IMR-90 (cell line): ENCODE measurements at regions not wholly inside any gene's neighbourhood (a gene's known extent, or its start where the extent isn't known, plus 50 kb on each side); places are given as distances from the start of the nearest gene placed in this dataset.

ENCODE experiments used
- ATAC-seq: fragments of 200-7000 bp; cut with Tn5 transposase; 2 replicates; pipeline ENCODE4 v1.9.1; 2020; ENCODE audit warnings: low read depth, mild to moderate bottlenecking, moderate library complexity
- BruUV-seq: library from RNA; stranded (reverse); fragments of 400-500 nt; replicated peaks from 2 replicates; lab custom pipeline; 2021; lab: Mats Ljungman, UMichigan
- CTCF ChIA-PET: fragments of 300-600 bp; formaldehyde crosslinking; extraction: SDS; loops from one replicate; lab custom pipeline; 2021; ENCODE audit warnings: antibody characterized with exemption; lab: Yijun Ruan, JAX
- POLR2A ChIA-PET: fragments of 300-600 bp; sonication (Branson Sonifier 250); formaldehyde crosslinking; loops from one replicate; lab custom pipeline; 2022; ENCODE audit warnings: antibody characterized with exemption; ENCODE audit not compliant: unreplicated experiment; lab: Charles Lee
- DNase-seq: peaks from one replicate; pipeline ENCODE4 v3.0.0; 2013
- H2AFZ ChIP-seq: replicated peaks from 2 replicates; pipeline ENCODE3; 2013; ENCODE audit warnings: low read length, mild to moderate bottlenecking; ENCODE audit not compliant: poor library complexity
- H2AK5ac ChIP-seq: 2 replicates; pipeline ENCODE4 v1.6.1; 2013; ENCODE audit warnings: low read depth, low read length, inconsistent platforms
- H2AK9ac ChIP-seq: replicated peaks from 2 replicates; pipeline ENCODE3; 2013; ENCODE audit warnings: mild to moderate bottlenecking, low read depth, low read length, moderate library complexity; ENCODE audit not compliant: poor library complexity
- H2BK120ac ChIP-seq: 2 replicates; pipeline ENCODE4 v1.6.1; 2013; ENCODE audit warnings: low read depth, low read length, inconsistent platforms
- H2BK15ac ChIP-seq: 3 replicates; pipeline ENCODE4 v1.6.1; 2013; ENCODE audit warnings: low read depth, low read length, inconsistent platforms
- H2BK20ac ChIP-seq: 2 replicates; pipeline ENCODE4 v1.6.1; 2013; ENCODE audit warnings: low read depth, mild to moderate bottlenecking, inconsistent platforms, low read length, moderate library complexity
- H2BK5ac ChIP-seq: 2 replicates; pipeline ENCODE4 v1.6.1; 2013; ENCODE audit warnings: mild to moderate bottlenecking, low read depth, low read length, inconsistent platforms; ENCODE audit not compliant: poor library complexity, severe bottlenecking
- H3K14ac ChIP-seq: replicated peaks from 2 replicates; pipeline ENCODE4 v1.6.1; 2013; ENCODE audit warnings: low read depth, low read length, inconsistent platforms
- H3K18ac ChIP-seq: 2 replicates; pipeline ENCODE4 v1.6.1; 2013; ENCODE audit warnings: low read depth, low read length, control low read depth
- H3K23ac ChIP-seq: 2 replicates; pipeline ENCODE4 v1.6.1; 2013; ENCODE audit warnings: low read depth, low read length, inconsistent platforms
- H3K27ac ChIP-seq: 2 replicates; pipeline ENCODE4 v1.5.1; 2013; ENCODE audit warnings: mild to moderate bottlenecking, control low read depth, low read length; ENCODE audit not compliant: insufficient read depth
- H3K27me3 ChIP-seq: 2 replicates; pipeline ENCODE4 v1.6.1; 2013; ENCODE audit warnings: low read length; ENCODE audit not compliant: control insufficient read depth, insufficient read depth
- H3K36me3 ChIP-seq: 2 replicates; pipeline ENCODE4 v1.6.1; 2013; ENCODE audit warnings: low read length, mixed read lengths; ENCODE audit not compliant: control insufficient read depth, insufficient read depth
- H3K4ac ChIP-seq: 2 replicates; pipeline ENCODE4 v1.6.1; 2013; ENCODE audit warnings: low read depth, low read length, inconsistent platforms
- H3K4me1 ChIP-seq: 2 replicates; pipeline ENCODE4 v1.6.1; 2013; ENCODE audit warnings: low read length, mixed read lengths; ENCODE audit not compliant: control insufficient read depth, insufficient read depth
- H3K4me2 ChIP-seq: 2 replicates; pipeline ENCODE4 v1.6.1; 2013; ENCODE audit warnings: low read depth, mild to moderate bottlenecking, control low read depth, low read length, moderate library complexity
- H3K4me3 ChIP-seq: 2 replicates; pipeline ENCODE4 v1.5.1; 2013; ENCODE audit warnings: low read depth, mild to moderate bottlenecking, control low read depth, low read length, moderate library complexity; ENCODE audit not compliant: insufficient read depth
- H3K56ac ChIP-seq: 2 replicates; pipeline ENCODE4 v1.6.1; 2013; ENCODE audit warnings: low read length, inconsistent platforms; ENCODE audit not compliant: insufficient read depth; ENCODE audit errors: extremely low read depth
- H3K79me1 ChIP-seq, 2 experiments: 2 replicates each; pipeline ENCODE4 v1.6.1; 2013; ENCODE audit warnings: low read length in 2 of 2, inconsistent platforms in 1 of 2, low read depth in 1 of 2
- H3K9ac ChIP-seq: 2 replicates; pipeline ENCODE4 v1.6.1; 2013; ENCODE audit warnings: low read depth, low read length, control low read depth
- H3K9me1 ChIP-seq: 2 replicates; pipeline ENCODE4 v1.6.1; 2013; ENCODE audit warnings: low read length, inconsistent platforms; ENCODE audit not compliant: insufficient read depth
- H3K9me3 ChIP-seq: 2 replicates; pipeline ENCODE4 v1.6.1; 2013; ENCODE audit warnings: low read length; ENCODE audit not compliant: control insufficient read depth, insufficient read depth
- H4K20me1 ChIP-seq: 2 replicates; pipeline ENCODE4 v1.6.1; 2013; ENCODE audit warnings: low read length, inconsistent platforms; ENCODE audit not compliant: insufficient read depth
- H4K5ac ChIP-seq: 2 replicates; pipeline ENCODE4 v1.6.1; 2013; ENCODE audit warnings: mild to moderate bottlenecking, low read depth, low read length, control low read depth
- H4K8ac ChIP-seq, 2 experiments: 2 replicates each; pipeline ENCODE4 v1.6.1; 2013; ENCODE audit warnings: low read depth in 2 of 2, low read length in 2 of 2, control low read depth in 1 of 2, inconsistent platforms in 1 of 2
- H4K91ac ChIP-seq: 2 replicates; pipeline ENCODE4 v1.6.1; 2013; ENCODE audit warnings: low read depth, low read length, inconsistent platforms; ENCODE audit not compliant: insufficient read depth
- RCOR1 ChIP-seq: IDR thresholded peaks from 2 replicates; pipeline ENCODE4 v1.6.1; 2012; ENCODE audit warnings: mild to moderate bottlenecking, low read length, improper control_type of control experiment; ENCODE audit not compliant: insufficient replicate concordance
- WGBS, 2 experiments: methylation state at CpG; one replicate each; pipeline versions ENCODE4 v1.1.5 to v1.1.7; 2013; ENCODE audit warnings: missing lambda C conversion rate in 2 of 2; ENCODE audit not compliant: insufficient read length in 1 of 2; ENCODE audit errors: extremely low coverage in 2 of 2; 5-methylcytosine and 5-hydroxymethylcytosine counted together
- dilution Hi-C: fragments of 300-500 bp; cut with HindIII; formaldehyde crosslinking; loops from one replicate; pipeline ENCODE4 v1.14.3; 2018; ENCODE audit warnings: low sequenced_read_pairs; ENCODE audit not compliant: unreplicated experiment
- in situ Hi-C: fragments of 300-500 bp; cut with MboI; formaldehyde crosslinking; loops from 3 replicates; pipeline ENCODE4 v1.14.3; 2019; ENCODE audit warnings: low sequenced_read_pairs, inconsistent platforms, mixed read lengths
- intact Hi-C: fragments of 100-400 bp; cut with micrococcal nuclease; formaldehyde crosslinking; loops from 2 replicates; pipeline ENCODE4 v1.10.0; 2022
- TF ChIP-seq, protein P1 (sequence below): fragments of 150-350 bp; IDR thresholded peaks from 2 replicates; pipeline ENCODE4 v1.6.1; 2016; ENCODE audit warnings: low read depth, mild to moderate bottlenecking, low read length, moderate library complexity, borderline replicate concordance
- TF ChIP-seq, protein P2 (sequence below): conservative IDR thresholded peaks from 2 replicates; pipeline ENCODE4 v1.5.1; 2012; ENCODE audit warnings: mild to moderate bottlenecking, low read depth, low read length, improper control_type of control experiment

GRCh38 chr6:6436366-6436765 is 115.9 kb upstream of the F13A1 start:
- intact Hi-C loops (no loop called here), dilution Hi-C loops (no loop called here), in situ Hi-C loops (no loop called here)
- H3K4ac ChIP-seq: no peak overlapping the region
- H3K4me3 ChIP-seq: no peak overlapping the region
- H2BK120ac ChIP-seq: no peak overlapping the region
- no peak overlapping the region for H2BK5ac ChIP-seq
- no peak overlapping the region for H3K4me2 ChIP-seq
- no peak overlapping the region for H4K91ac ChIP-seq
- no peak overlapping the region for H4K8ac ChIP-seq
- ChIA-PET CTCF (no interaction called here), POLR2A (no interaction called here)
- no peak overlapping the region for H3K18ac ChIP-seq
- ATAC-seq: no peak
- DNase-seq: no peak
- no peak overlapping the region for H2AK5ac ChIP-seq
- H3K36me3 ChIP-seq: no peaks in the 10 kb centered on the region
- no peaks in the 10 kb centered on the region for H3K9me1 ChIP-seq
- H3K56ac ChIP-seq: no peak overlapping the region
- H3K23ac ChIP-seq: no peak overlapping the region
- no peak overlapping the region for H3K9ac ChIP-seq
- H3K9me3 ChIP-seq: peaks cover 8% of the 10 kb centered on the region
- no peaks in the 10 kb centered on the region for H3K27me3 ChIP-seq
- no peak overlapping the region for H2BK15ac ChIP-seq
- no peak overlapping the region for H2AFZ ChIP-seq
- no peak overlapping the region for H2AK9ac ChIP-seq
- no peaks in the 10 kb centered on the region for H4K20me1 ChIP-seq
- no peaks in the 10 kb centered on the region for H3K79me1 ChIP-seq
- no peak overlapping the region for H2BK20ac ChIP-seq
- no CpG with 5 or more reads among the region's 4 CpGs for WGBS, 2 experiments
- no peak overlapping the region for H3K14ac ChIP-seq
- no peak overlapping the region for H4K5ac ChIP-seq
- BruUV-seq: no TSS peak
- TF ChIP-seq, protein P1, sequence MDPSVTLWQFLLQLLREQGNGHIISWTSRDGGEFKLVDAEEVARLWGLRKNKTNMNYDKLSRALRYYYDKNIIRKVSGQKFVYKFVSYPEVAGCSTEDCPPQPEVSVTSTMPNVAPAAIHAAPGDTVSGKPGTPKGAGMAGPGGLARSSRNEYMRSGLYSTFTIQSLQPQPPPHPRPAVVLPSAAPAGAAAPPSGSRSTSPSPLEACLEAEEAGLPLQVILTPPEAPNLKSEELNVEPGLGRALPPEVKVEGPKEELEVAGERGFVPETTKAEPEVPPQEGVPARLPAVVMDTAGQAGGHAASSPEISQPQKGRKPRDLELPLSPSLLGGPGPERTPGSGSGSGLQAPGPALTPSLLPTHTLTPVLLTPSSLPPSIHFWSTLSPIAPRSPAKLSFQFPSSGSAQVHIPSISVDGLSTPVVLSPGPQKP: no peak
- TF ChIP-seq RCOR1: no peak
- TF ChIP-seq, protein P2, sequence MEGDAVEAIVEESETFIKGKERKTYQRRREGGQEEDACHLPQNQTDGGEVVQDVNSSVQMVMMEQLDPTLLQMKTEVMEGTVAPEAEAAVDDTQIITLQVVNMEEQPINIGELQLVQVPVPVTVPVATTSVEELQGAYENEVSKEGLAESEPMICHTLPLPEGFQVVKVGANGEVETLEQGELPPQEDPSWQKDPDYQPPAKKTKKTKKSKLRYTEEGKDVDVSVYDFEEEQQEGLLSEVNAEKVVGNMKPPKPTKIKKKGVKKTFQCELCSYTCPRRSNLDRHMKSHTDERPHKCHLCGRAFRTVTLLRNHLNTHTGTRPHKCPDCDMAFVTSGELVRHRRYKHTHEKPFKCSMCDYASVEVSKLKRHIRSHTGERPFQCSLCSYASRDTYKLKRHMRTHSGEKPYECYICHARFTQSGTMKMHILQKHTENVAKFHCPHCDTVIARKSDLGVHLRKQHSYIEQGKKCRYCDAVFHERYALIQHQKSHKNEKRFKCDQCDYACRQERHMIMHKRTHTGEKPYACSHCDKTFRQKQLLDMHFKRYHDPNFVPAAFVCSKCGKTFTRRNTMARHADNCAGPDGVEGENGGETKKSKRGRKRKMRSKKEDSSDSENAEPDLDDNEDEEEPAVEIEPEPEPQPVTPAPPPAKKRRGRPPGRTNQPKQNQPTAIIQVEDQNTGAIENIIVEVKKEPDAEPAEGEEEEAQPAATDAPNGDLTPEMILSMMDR: no peak
- no peaks in the 10 kb centered on the region for H3K4me1 ChIP-seq
- H3K27ac ChIP-seq: no peak overlapping the region
